Glutamatergic neuron (in vitro differentiated cells): ENCODE measurements at regions not wholly inside any gene's neighbourhood (a gene's known extent, or its start where the extent isn't known, plus 50 kb on each side); places are given as distances from the start of the nearest gene placed in this dataset.

Experiments used
- DNase-seq: peaks from one replicate; pipeline ENCODE4 v3.0.0; 2022
- H3K27ac Mint-ChIP-seq: one replicate; pipeline ENCODE4 v1.8.0; 2020; ENCODE audit warnings: mild to moderate bottlenecking, mixed read lengths, inconsistent platforms; ENCODE audit not compliant: unreplicated experiment
- H3K27me3 Mint-ChIP-seq: one replicate; pipeline ENCODE4 v1.8.0; 2020; ENCODE audit warnings: mild to moderate bottlenecking, moderate library complexity, mixed read lengths, inconsistent platforms; ENCODE audit not compliant: unreplicated experiment
- H3K36me3 Mint-ChIP-seq: one replicate; pipeline ENCODE4 v1.8.0; 2020; ENCODE audit warnings: mild to moderate bottlenecking, mixed read lengths, inconsistent platforms; ENCODE audit not compliant: unreplicated experiment
- H3K4me1 Mint-ChIP-seq: one replicate; pipeline ENCODE4 v1.8.0; 2020; ENCODE audit warnings: mild to moderate bottlenecking, low read depth, mixed read lengths, inconsistent platforms; ENCODE audit not compliant: unreplicated experiment
- H3K4me3 Mint-ChIP-seq: one replicate; pipeline ENCODE4 v1.8.0; 2020; ENCODE audit warnings: mild to moderate bottlenecking, mixed read lengths, inconsistent platforms; ENCODE audit not compliant: unreplicated experiment
- H3K9me3 Mint-ChIP-seq: one replicate; pipeline ENCODE4 v1.8.0; 2020; ENCODE audit warnings: mild to moderate bottlenecking, moderate library complexity, mixed read lengths, inconsistent platforms; ENCODE audit not compliant: unreplicated experiment
- TF ChIP-seq, protein P1 (sequence below): fragments of 200-600 bp; sonication (generic); IDR thresholded peaks from one replicate; pipeline ENCODE4 v1.5.0; 2021; ENCODE audit not compliant: partially characterized antibody, unreplicated experiment

GRCh38 chr2:22189893-22190480, 1066.2 kb downstream of the TDRD15 start:
- Mint-ChIP-seq H3K27ac (no peak overlapping the region), H3K4me1 (no peaks in the 10 kb centered on the region), H3K36me3 (peaks cover 5% of the 10 kb centered on the region), H3K9me3 (peaks cover 3% of the 10 kb centered on the region), H3K4me3 (no peak overlapping the region), H3K27me3 (peaks cover 2% of the 10 kb centered on the region)
- DNase-seq, result no peak
- TF ChIP-seq, protein P1, sequence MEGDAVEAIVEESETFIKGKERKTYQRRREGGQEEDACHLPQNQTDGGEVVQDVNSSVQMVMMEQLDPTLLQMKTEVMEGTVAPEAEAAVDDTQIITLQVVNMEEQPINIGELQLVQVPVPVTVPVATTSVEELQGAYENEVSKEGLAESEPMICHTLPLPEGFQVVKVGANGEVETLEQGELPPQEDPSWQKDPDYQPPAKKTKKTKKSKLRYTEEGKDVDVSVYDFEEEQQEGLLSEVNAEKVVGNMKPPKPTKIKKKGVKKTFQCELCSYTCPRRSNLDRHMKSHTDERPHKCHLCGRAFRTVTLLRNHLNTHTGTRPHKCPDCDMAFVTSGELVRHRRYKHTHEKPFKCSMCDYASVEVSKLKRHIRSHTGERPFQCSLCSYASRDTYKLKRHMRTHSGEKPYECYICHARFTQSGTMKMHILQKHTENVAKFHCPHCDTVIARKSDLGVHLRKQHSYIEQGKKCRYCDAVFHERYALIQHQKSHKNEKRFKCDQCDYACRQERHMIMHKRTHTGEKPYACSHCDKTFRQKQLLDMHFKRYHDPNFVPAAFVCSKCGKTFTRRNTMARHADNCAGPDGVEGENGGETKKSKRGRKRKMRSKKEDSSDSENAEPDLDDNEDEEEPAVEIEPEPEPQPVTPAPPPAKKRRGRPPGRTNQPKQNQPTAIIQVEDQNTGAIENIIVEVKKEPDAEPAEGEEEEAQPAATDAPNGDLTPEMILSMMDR, result no peak

DNA sequence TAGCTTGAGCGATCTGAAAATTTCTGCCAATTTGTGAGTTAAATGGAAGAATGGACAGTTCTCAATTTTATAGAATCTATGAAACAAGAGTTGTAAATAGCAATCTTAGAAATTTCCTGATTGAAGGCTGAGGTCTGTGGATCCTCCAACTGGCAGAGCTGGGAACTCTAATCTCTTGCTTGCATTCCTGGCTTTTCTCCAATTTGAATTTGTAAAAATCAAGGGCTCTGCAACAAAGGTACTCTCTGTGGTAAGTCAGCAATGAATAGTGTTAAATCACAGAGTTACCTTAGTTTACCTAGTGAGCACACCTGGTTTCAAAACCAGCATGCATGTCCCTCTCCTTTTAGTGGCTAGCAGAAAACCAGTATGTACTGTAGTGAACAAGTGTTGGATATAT, 1070.5 kb downstream of the TDRD15 start:
- Mint-ChIP-seq H3K27ac (no peak overlapping the region), H3K4me3 (no peak overlapping the region), H3K9me3 (peaks cover 3% of the 10 kb centered on the region), H3K4me1 (peaks cover 5% of the 10 kb centered on the region), H3K27me3 (no peaks in the 10 kb centered on the region), H3K36me3 (no peaks in the 10 kb centered on the region)
- DNase-seq, result no peak
- TF ChIP-seq, protein P1, result no peak

- peaks cover 11% of the 10 kb centered on the region for H3K4me1 Mint-ChIP-seq
- TF ChIP-seq, protein P1, result no peak
- DNase-seq, result no peak
Measured at GRCh38 chr2:22196806-22197205, 1073.0 kb downstream of the TDRD15 start.

GRCh38 chr2:22198381-22199283, 1074.9 kb downstream of the TDRD15 start:
- Mint-ChIP-seq H3K4me1 (peaks cover 11% of the 10 kb centered on the region), H3K27me3 (peaks cover 1% of the 10 kb centered on the region), H3K36me3 (no peaks in the 10 kb centered on the region), H3K27ac (peak overlapping the region; percentile 52), H3K9me3 (no peaks in the 10 kb centered on the region), H3K4me3 (no peak overlapping the region)
- TF ChIP-seq, protein P1, result no peak
- DNase-seq, result no peak

More at GRCh38 chr2:22196806-22197205, 1073.0 kb downstream of the TDRD15 start:
- H3K27ac Mint-ChIP-seq, result no peak overlapping the region
- H3K27me3 Mint-ChIP-seq, result peaks cover 1% of the 10 kb centered on the region
- H3K9me3 Mint-ChIP-seq, result peaks cover 3% of the 10 kb centered on the region
- H3K36me3 Mint-ChIP-seq, result no peaks in the 10 kb centered on the region
- H3K4me3 Mint-ChIP-seq, result no peak overlapping the region

GRCh38 chr2:22199994-22200393, 1076.2 kb downstream of the TDRD15 start:
- Mint-ChIP-seq H3K27me3 (peaks cover 1% of the 10 kb centered on the region), H3K4me3 (no peak overlapping the region), H3K36me3 (no peaks in the 10 kb centered on the region), H3K4me1 (peaks cover 11% of the 10 kb centered on the region), H3K9me3 (no peaks in the 10 kb centered on the region), H3K27ac (peak overlapping the region; percentile 67)
- TF ChIP-seq, protein P1, result no peak
- DNase-seq, result no peak
